Naive B cell (primary cell): ENCODE measurements at regions not wholly inside any gene's neighbourhood (a gene's known extent, or its start where the extent isn't known, plus 50 kb on each side); places are given as distances from the start of the nearest gene placed in this dataset.

Experiments used
- ATAC-seq, 2 donors: fragments of 150-1000 bp; cut with Tn5 transposase; 2 replicates each; pipeline ENCODE4 v1.10.0; 2021; ENCODE audit warnings: low read depth in 2 of 2, mild to moderate bottlenecking in 2 of 2, moderate library complexity in 2 of 2
- DNase-seq: peaks from one replicate; pipeline ENCODE4 v3.0.0; 2022
- H3K27ac Mint-ChIP-seq, 6 donors: one replicate each; pipeline ENCODE4 v1.8.0; 2020 to 2022; ENCODE audit warnings: mild to moderate bottlenecking in 6 of 6, mixed read lengths in 6 of 6, moderate library complexity in 5 of 6, inconsistent platforms in 2 of 6
- H3K27me3 Mint-ChIP-seq, 3 donors: one replicate each; pipeline ENCODE4 v1.8.0; 2021 to 2022; ENCODE audit warnings: mixed read lengths in 3 of 3, mild to moderate bottlenecking in 1 of 3
- H3K36me3 Mint-ChIP-seq, 2 donors: one replicate each; pipeline ENCODE4 v1.8.0; 2020 to 2022; ENCODE audit warnings: mixed read lengths in 2 of 2, inconsistent platforms in 1 of 2, mild to moderate bottlenecking in 1 of 2
- H3K4me1 Mint-ChIP-seq, 3 donors: one replicate each; pipeline ENCODE4 v1.8.0; 2020 to 2022; ENCODE audit warnings: mixed read lengths in 3 of 3, inconsistent platforms in 1 of 3, mild to moderate bottlenecking in 1 of 3, moderate library complexity in 1 of 3
- H3K4me3 Mint-ChIP-seq, 8 donors: one replicate each; pipeline ENCODE4 v1.8.0; 2020 to 2022; ENCODE audit warnings: mild to moderate bottlenecking in 8 of 8, mixed read lengths in 8 of 8, moderate library complexity in 8 of 8, inconsistent platforms in 2 of 8
- H3K9me3 Mint-ChIP-seq, 7 donors: one replicate each; pipeline ENCODE4 v1.8.0; 2020 to 2022; ENCODE audit warnings: mixed read lengths in 7 of 7, mild to moderate bottlenecking in 5 of 7, inconsistent platforms in 2 of 7, moderate library complexity in 1 of 7

- Mint-ChIP-seq H3K36me3 (no peaks in the 10 kb centered on the region), H3K4me3 (no peak overlapping the region), H3K4me1 (peaks cover under 1 to 1% (median under 1%) of the 10 kb centered on the region in 3 donors), H3K9me3 (no peaks in the 10 kb centered on the region), H3K27ac (no peak overlapping the region), H3K27me3 (peaks cover 0 to 6% (median 5%) of the 10 kb centered on the region in 3 donors)
- no peak for DNase-seq
- ATAC-seq = no peak
Observed at GRCh38 chr11:103668859-103669258, 367.6 kb upstream of the DDI1 start.

GRCh38 chr11:103671143-103671651 lies 365.2 kb upstream of the DDI1 start:
- Mint-ChIP-seq H3K4me1 (no peaks in the 10 kb centered on the region), H3K27ac (no peak overlapping the region), H3K9me3 (no peaks in the 10 kb centered on the region), H3K27me3 (peaks cover 0 to 16% (median 10%) of the 10 kb centered on the region in 3 donors), H3K36me3 (no peaks in the 10 kb centered on the region), H3K4me3 (peak overlapping the region in 1 of 8 donors; percentile 59)
- DNase-seq (no peak), ATAC-seq (no peak)

- Mint-ChIP-seq H3K36me3 (no peaks in the 10 kb centered on the region), H3K4me1 (no peaks in the 10 kb centered on the region), H3K27me3 (peaks cover 0 to 26% (median 10%) of the 10 kb centered on the region in 3 donors), H3K27ac (no peak overlapping the region), H3K9me3 (no peaks in the 10 kb centered on the region), H3K4me3 (no peak overlapping the region)
- DNase-seq (no peak), ATAC-seq (no peak)
Observed at GRCh38 chr11:103673773-103674172, 362.7 kb upstream of the DDI1 start.

- peaks cover 0 to 26% (median 5%) of the 10 kb centered on the region in 3 donors for H3K27me3 Mint-ChIP-seq
- H3K9me3 Mint-ChIP-seq = no peaks in the 10 kb centered on the region
- no peak for ATAC-seq
- H3K4me1 Mint-ChIP-seq = no peaks in the 10 kb centered on the region
- no peak overlapping the region for H3K27ac Mint-ChIP-seq
- DNase-seq = no peak
- no peaks in the 10 kb centered on the region for H3K36me3 Mint-ChIP-seq
- no peak overlapping the region for H3K4me3 Mint-ChIP-seq
Observed at GRCh38 chr11:103676413-103676812, 360.0 kb upstream of the DDI1 start.

GRCh38 chr11:103680826-103681225 lies 355.6 kb upstream of the DDI1 start:
- Mint-ChIP-seq H3K36me3 (no peaks in the 10 kb centered on the region), H3K4me1 (peaks cover 4 to 7% (median 5%) of the 10 kb centered on the region in 3 donors), H3K27me3 (peaks cover 5 to 13% (median 10%) of the 10 kb centered on the region in 3 donors), H3K9me3 (peaks cover 0 to 1% (median 0%) of the 10 kb centered on the region in 7 donors), H3K4me3 (no peak overlapping the region), H3K27ac (no peak overlapping the region)
- DNase-seq (no peak), ATAC-seq (no peak)

GRCh38 chr11:103681855-103682254 lies 354.6 kb upstream of the DDI1 start:
- peaks cover 4 to 7% (median 5%) of the 10 kb centered on the region in 3 donors for H3K4me1 Mint-ChIP-seq
- no peak overlapping the region for H3K4me3 Mint-ChIP-seq
- H3K36me3 Mint-ChIP-seq = no peaks in the 10 kb centered on the region
- ATAC-seq (no peak), DNase-seq (no peak)
- H3K27ac Mint-ChIP-seq = no peak overlapping the region
- H3K9me3 Mint-ChIP-seq = peaks cover 0 to 3% (median 0%) of the 10 kb centered on the region in 7 donors
- peaks cover 4 to 10% (median 5%) of the 10 kb centered on the region in 3 donors for H3K27me3 Mint-ChIP-seq

GRCh38 chr11:103682318-103683184 lies 353.9 kb upstream of the DDI1 start:
- peak; percentile 56 to 65 for ATAC-seq
- Mint-ChIP-seq H3K27me3 (peaks cover 0 to 10% (median 5%) of the 10 kb centered on the region in 3 donors), H3K4me1 (peaks cover 4 to 7% (median 5%) of the 10 kb centered on the region in 3 donors), H3K9me3 (peaks cover 0 to 3% (median 0%) of the 10 kb centered on the region in 7 donors), H3K36me3 (no peaks in the 10 kb centered on the region), H3K4me3 (peak overlapping the region in 1 of 8 donors; percentile 23), H3K27ac (no peak overlapping the region)
- peak; percentile 39 for DNase-seq

- peaks cover 4 to 7% (median 5%) of the 10 kb centered on the region in 3 donors for H3K4me1 Mint-ChIP-seq
- H3K36me3 Mint-ChIP-seq = no peaks in the 10 kb centered on the region
- no peak for ATAC-seq
Observed at GRCh38 chr11:103683576-103683975, 352.9 kb upstream of the DDI1 start.

GRCh38 chr11:103688924-103689323 lies 347.5 kb upstream of the DDI1 start:
- Mint-ChIP-seq H3K27me3 (peaks cover 0 to 10% (median 9%) of the 10 kb centered on the region in 3 donors), H3K4me1 (no peaks in the 10 kb centered on the region), H3K36me3 (no peaks in the 10 kb centered on the region)

More at GRCh38 chr11:103683576-103683975, 352.9 kb upstream of the DDI1 start:
- Mint-ChIP-seq H3K4me3 (no peak overlapping the region), H3K9me3 (peaks cover 0 to 3% (median 0%) of the 10 kb centered on the region in 7 donors), H3K27ac (no peak overlapping the region), H3K27me3 (peaks cover 0 to 10% (median 5%) of the 10 kb centered on the region in 3 donors)
- DNase-seq = no peak

GRCh38 chr11:103690356-103690755 lies 346.1 kb upstream of the DDI1 start:
- Mint-ChIP-seq H3K9me3 (peaks cover 0 to 3% (median 0%) of the 10 kb centered on the region in 7 donors), H3K4me3 (no peak overlapping the region)

More at GRCh38 chr11:103688924-103689323, 347.5 kb upstream of the DDI1 start:
- DNase-seq (no peak), ATAC-seq (no peak)
- peaks cover 0 to 3% (median 0%) of the 10 kb centered on the region in 7 donors for H3K9me3 Mint-ChIP-seq
- no peak overlapping the region for H3K27ac Mint-ChIP-seq
- no peak overlapping the region for H3K4me3 Mint-ChIP-seq

GRCh38 chr11:103696123-103696522 lies 340.3 kb upstream of the DDI1 start:
- ATAC-seq (no peak), DNase-seq (no peak)
- H3K9me3 Mint-ChIP-seq = peaks cover 0 to 14% (median 2%) of the 10 kb centered on the region in 7 donors
- no peak overlapping the region for H3K27ac Mint-ChIP-seq
- no peaks in the 10 kb centered on the region for H3K36me3 Mint-ChIP-seq
- H3K27me3 Mint-ChIP-seq = peaks cover 4 to 11% (median 7%) of the 10 kb centered on the region in 3 donors
- H3K4me3 Mint-ChIP-seq = no peak overlapping the region
- no peaks in the 10 kb centered on the region for H3K4me1 Mint-ChIP-seq

More at GRCh38 chr11:103690356-103690755, 346.1 kb upstream of the DDI1 start:
- no peak for ATAC-seq
- H3K27me3 Mint-ChIP-seq = peaks cover 0 to 5% (median 5%) of the 10 kb centered on the region in 3 donors
- no peak for DNase-seq
- no peaks in the 10 kb centered on the region for H3K4me1 Mint-ChIP-seq
- H3K36me3 Mint-ChIP-seq = no peaks in the 10 kb centered on the region
- H3K27ac Mint-ChIP-seq = no peak overlapping the region

GRCh38 chr11:103699216-103699615 lies 337.2 kb upstream of the DDI1 start:
- H3K4me3 Mint-ChIP-seq = no peak overlapping the region
- peaks cover 7 to 28% (median 24%) of the 10 kb centered on the region in 3 donors for H3K27me3 Mint-ChIP-seq
- DNase-seq (no peak), ATAC-seq (no peak)
- no peaks in the 10 kb centered on the region for H3K36me3 Mint-ChIP-seq
- H3K9me3 Mint-ChIP-seq = peaks cover 0 to 14% (median 2%) of the 10 kb centered on the region in 7 donors
- H3K4me1 Mint-ChIP-seq = no peaks in the 10 kb centered on the region
- H3K27ac Mint-ChIP-seq = no peak overlapping the region

GRCh38 chr11:103699656-103700055 lies 336.8 kb upstream of the DDI1 start:
- ATAC-seq = no peak
- Mint-ChIP-seq H3K4me1 (no peaks in the 10 kb centered on the region), H3K9me3 (peaks cover 0 to 14% (median 2%) of the 10 kb centered on the region in 7 donors), H3K36me3 (no peaks in the 10 kb centered on the region), H3K27me3 (peaks cover 11 to 31% (median 28%) of the 10 kb centered on the region in 3 donors), H3K4me3 (peak overlapping the region in 1 of 8 donors; percentile 62), H3K27ac (no peak overlapping the region)
- no peak for DNase-seq
